Mesenchymal stem cell (in vitro differentiated cells and primary cell): ENCODE measurements at regions not wholly inside any gene's neighbourhood (a gene's known extent, or its start where the extent isn't known, plus 50 kb on each side); places are given as distances from the start of the nearest gene placed in this dataset.
"Not testable (repeated sequence)": the region's sequence is repeated elsewhere in the genome, so short reads cannot be mapped to it uniquely, and the experiment has no call there.

Experiments used
- DNase-seq: peaks from one replicate; pipeline ENCODE4 v3.0.0-alpha.2; 2013
- H2AFZ ChIP-seq: one replicate; pipeline ENCODE4 v1.6.1; 2013; ENCODE audit warnings: low read depth, mild to moderate bottlenecking, control low read depth, inconsistent platforms, low read length, moderate library complexity
- H2AK5ac ChIP-seq: 2 replicates; pipeline ENCODE4 v1.6.1; 2013; ENCODE audit warnings: low read length, moderate library complexity, mild to moderate bottlenecking, inconsistent platforms; ENCODE audit not compliant: severe bottlenecking
- H2BK120ac ChIP-seq: one replicate; pipeline ENCODE4 v1.6.1; 2013; ENCODE audit warnings: low read depth, mild to moderate bottlenecking, inconsistent platforms, low read length, moderate library complexity
- H2BK12ac ChIP-seq, 2 experiments: one replicate each; pipeline ENCODE4 v1.6.1; 2013; ENCODE audit warnings: inconsistent platforms in 2 of 2, low read length in 2 of 2, mild to moderate bottlenecking in 2 of 2, moderate library complexity in 2 of 2, control low read depth in 1 of 2
- H2BK15ac ChIP-seq: one replicate; pipeline ENCODE4 v1.6.1; 2013; ENCODE audit warnings: mild to moderate bottlenecking, low read depth, inconsistent platforms; ENCODE audit not compliant: poor library complexity, severe bottlenecking
- H2BK5ac ChIP-seq: 2 replicates; pipeline ENCODE4 v1.6.1; 2013; ENCODE audit warnings: low read depth, mild to moderate bottlenecking, low read length, control low read depth, inconsistent platforms; ENCODE audit not compliant: poor library complexity, severe bottlenecking
- H3K14ac ChIP-seq, 2 experiments: one replicate each; pipeline ENCODE4 v1.6.1; 2013; ENCODE audit warnings: inconsistent platforms in 2 of 2, low read length in 2 of 2, control low read depth in 1 of 2, mild to moderate bottlenecking in 1 of 2, moderate library complexity in 1 of 2
- H3K18ac ChIP-seq, 2 experiments: one replicate each; pipeline ENCODE4 v1.6.1; 2013; ENCODE audit warnings: inconsistent platforms in 2 of 2, low read length in 2 of 2, control low read depth in 1 of 2, low read depth in 1 of 2, mild to moderate bottlenecking in 1 of 2
- H3K23ac ChIP-seq, 2 experiments: one replicate each; pipeline ENCODE4 v1.6.1; 2013; ENCODE audit warnings: inconsistent platforms in 2 of 2, low read length in 2 of 2, mild to moderate bottlenecking in 2 of 2, moderate library complexity in 2 of 2, control low read depth in 1 of 2
- H3K27ac ChIP-seq: 2 replicates; pipeline ENCODE4 v1.5.1; 2013; ENCODE audit warnings: mild to moderate bottlenecking, moderate library complexity, low read length, control low read depth, inconsistent platforms; ENCODE audit not compliant: poor library complexity, severe bottlenecking
- H3K27me3 ChIP-seq, 2 experiments: 2 replicates each; pipeline versions ENCODE4 v1.6.1 to v1.7.0; 2013; ENCODE audit warnings: low read length in 2 of 2, mild to moderate bottlenecking in 2 of 2, moderate library complexity in 2 of 2, control low read depth in 1 of 2, inconsistent platforms in 1 of 2; ENCODE audit not compliant: control insufficient read depth in 1 of 2, insufficient read depth in 1 of 2
- H3K36me3 ChIP-seq, 2 experiments: 2 replicates each; pipeline versions ENCODE4 v1.6.1 to v1.7.0; 2013; ENCODE audit warnings: low read length in 2 of 2, control low read depth in 1 of 2, inconsistent platforms in 1 of 2, low read depth in 1 of 2, mild to moderate bottlenecking in 1 of 2; ENCODE audit not compliant: insufficient read depth in 2 of 2, control insufficient read depth in 1 of 2
- H3K4ac ChIP-seq, 2 experiments: one replicate each; pipeline ENCODE4 v1.6.1; 2013; ENCODE audit warnings: inconsistent platforms in 2 of 2, low read length in 2 of 2, mild to moderate bottlenecking in 2 of 2, moderate library complexity in 2 of 2, control low read depth in 1 of 2, low read depth in 1 of 2
- H3K4me1 ChIP-seq: 2 replicates; pipeline ENCODE4 v1.6.1; 2013; ENCODE audit warnings: low read depth, low read length, control low read depth; ENCODE audit not compliant: control insufficient read depth, insufficient read depth
- H3K4me2 ChIP-seq: 2 replicates; pipeline ENCODE4 v1.6.1; 2013; ENCODE audit warnings: low read length, mild to moderate bottlenecking, inconsistent platforms; ENCODE audit not compliant: poor library complexity, severe bottlenecking
- H3K4me3 ChIP-seq, 2 experiments: 2 replicates each; pipeline versions ENCODE4 v1.5.1 to v1.7.0; 2013; ENCODE audit warnings: low read length in 2 of 2, mild to moderate bottlenecking in 2 of 2, control low read depth in 1 of 2, low read depth in 1 of 2; ENCODE audit not compliant: insufficient read depth in 1 of 2
- H3K79me1 ChIP-seq: replicated peaks from 2 replicates; pipeline ENCODE4 v1.6.1; 2013; ENCODE audit warnings: mild to moderate bottlenecking, control low read depth, low read length, inconsistent platforms; ENCODE audit not compliant: poor library complexity, severe bottlenecking
- H3K9ac ChIP-seq: 2 replicates; pipeline ENCODE4 v1.7.0; 2013; ENCODE audit warnings: mild to moderate bottlenecking, low read length, moderate library complexity
- H3K9me3 ChIP-seq: 2 replicates; pipeline ENCODE4 v1.7.0; 2013; ENCODE audit warnings: mild to moderate bottlenecking, low read length; ENCODE audit not compliant: control insufficient read depth
- H4K8ac ChIP-seq: one replicate; pipeline ENCODE4 v1.6.1; 2013; ENCODE audit warnings: inconsistent platforms, mild to moderate bottlenecking, low read length, moderate library complexity
- H4K91ac ChIP-seq: one replicate; pipeline ENCODE4 v1.6.1; 2013; ENCODE audit warnings: mild to moderate bottlenecking, low read length, inconsistent platforms
- WGBS: methylation state at CpG from one replicate; pipeline ENCODE4 v1.1.7; 2013; ENCODE audit warnings: mixed read lengths; 5-methylcytosine and 5-hydroxymethylcytosine counted together

GRCh38 chr21:5086416-5086815, 5435.0 kb upstream of the TPTE start:
- H4K91ac ChIP-seq, H2BK12ac ChIP-seq, H2AK5ac ChIP-seq, H3K18ac ChIP-seq, H3K9me3 ChIP-seq, H4K8ac ChIP-seq, H3K4me1 ChIP-seq, H2BK120ac ChIP-seq, H3K9ac ChIP-seq, H3K79me1 ChIP-seq, H3K23ac ChIP-seq, H3K27ac ChIP-seq, DNase-seq, H3K27me3 ChIP-seq, H3K4me2 ChIP-seq, H3K4ac ChIP-seq, H3K4me3 ChIP-seq, H3K14ac ChIP-seq, H2AFZ ChIP-seq, H2BK15ac ChIP-seq, H3K36me3 ChIP-seq, H2BK5ac ChIP-seq: not testable (repeated sequence)
- no CpG with 5 or more reads among the region's 17 CpGs for WGBS

DNA sequence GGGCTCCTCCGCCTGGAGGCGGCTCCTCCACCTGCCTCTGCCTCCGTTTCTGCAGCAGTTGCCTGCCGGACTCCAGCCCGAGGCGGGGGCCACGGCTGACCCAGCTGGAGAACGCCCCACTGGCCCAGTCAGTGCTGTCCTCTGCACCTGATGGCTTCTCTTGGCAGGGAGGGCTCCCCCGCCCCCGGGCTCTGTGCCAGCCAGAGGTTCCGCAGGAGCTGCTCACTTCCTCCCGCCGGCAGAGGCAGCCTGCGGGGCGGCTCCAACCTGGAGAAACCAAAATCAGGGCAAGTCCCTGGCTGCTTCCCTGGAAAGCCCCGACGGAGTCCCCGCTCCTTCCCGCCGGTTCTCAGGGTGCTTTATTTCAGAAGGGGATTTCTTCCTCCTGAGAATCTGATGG, 5432.6 kb upstream of the TPTE start:
- no CpG with 5 or more reads among the region's 20 CpGs for WGBS
- not testable (repeated sequence) for H2BK15ac ChIP-seq, H3K4ac ChIP-seq, H4K8ac ChIP-seq, H2BK5ac ChIP-seq, H3K27me3 ChIP-seq, H3K36me3 ChIP-seq, H3K4me2 ChIP-seq, H3K9me3 ChIP-seq, H2BK12ac ChIP-seq, H4K91ac ChIP-seq, H3K27ac ChIP-seq, H3K9ac ChIP-seq, H2BK120ac ChIP-seq, H3K23ac ChIP-seq, DNase-seq, H3K14ac ChIP-seq, H3K4me1 ChIP-seq, H2AK5ac ChIP-seq, H3K79me1 ChIP-seq, H2AFZ ChIP-seq, H3K18ac ChIP-seq, H3K4me3 ChIP-seq

- DNase-seq, H4K8ac ChIP-seq: not testable (repeated sequence)
- WGBS = no CpG with 5 or more reads among the region's 15 CpGs
Observed at GRCh38 chr21:5089399-5090089, 5431.8 kb upstream of the TPTE start.

DNA sequence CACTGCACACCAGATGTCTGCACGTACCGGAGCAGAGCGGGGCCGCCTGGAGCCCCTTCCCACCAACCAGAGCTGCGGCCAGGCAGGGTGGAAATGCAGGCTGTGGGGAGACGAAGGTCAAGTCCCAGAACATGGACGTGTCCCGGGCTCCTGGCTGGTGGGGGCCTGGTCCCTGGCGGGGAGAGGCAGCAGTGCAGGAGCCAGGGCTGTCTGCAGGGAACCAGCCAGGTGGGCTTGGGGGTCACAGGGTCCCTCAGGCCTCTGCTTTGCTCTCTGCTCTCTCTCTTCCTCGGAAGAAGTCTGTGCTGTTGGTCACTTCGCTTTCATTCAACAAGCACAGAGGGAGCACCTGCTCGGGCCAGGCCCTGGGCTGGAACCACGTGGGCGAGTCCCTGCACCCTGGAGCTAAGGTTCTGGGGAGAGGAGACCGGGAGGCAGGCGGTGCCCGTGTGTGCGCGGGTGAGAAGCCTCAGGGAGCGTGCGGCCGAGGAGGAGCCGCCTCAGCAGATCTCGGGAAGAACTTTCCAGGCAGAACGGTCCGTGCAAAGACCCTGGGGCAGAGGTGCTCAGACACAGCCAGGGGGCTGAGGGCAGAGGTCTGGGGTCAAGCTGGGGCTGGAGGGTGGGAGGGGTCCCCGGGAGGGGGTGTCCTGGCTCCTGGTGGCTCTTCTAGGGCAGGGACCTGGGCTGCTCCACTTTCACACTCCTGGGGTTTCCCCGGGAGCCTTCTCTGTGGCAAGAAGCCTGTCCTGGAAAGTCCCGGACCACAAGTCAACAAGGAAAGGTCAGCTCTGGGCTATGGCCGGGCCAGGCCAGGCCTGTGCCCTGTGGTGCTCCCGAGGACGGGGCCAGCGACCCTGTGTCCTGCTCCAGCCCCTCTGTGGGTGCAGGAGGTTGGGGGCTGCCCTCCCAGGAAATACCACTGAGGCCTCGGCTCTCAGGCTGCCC, 5431.0 kb upstream of the TPTE start:
- not testable (repeated sequence) for H2BK15ac ChIP-seq, H3K36me3 ChIP-seq
- WGBS = 74% methylated on average over 5 of the region's 34 CpGs

More at GRCh38 chr21:5089399-5090089, 5431.8 kb upstream of the TPTE start:
- not testable (repeated sequence) for H2BK15ac ChIP-seq, H2AK5ac ChIP-seq, H3K27ac ChIP-seq, H3K4me1 ChIP-seq, H3K14ac ChIP-seq, H3K4me2 ChIP-seq, H3K9me3 ChIP-seq, H3K36me3 ChIP-seq, H3K79me1 ChIP-seq, H3K9ac ChIP-seq, H4K91ac ChIP-seq, H2BK12ac ChIP-seq, H3K4me3 ChIP-seq, H3K23ac ChIP-seq, H3K27me3 ChIP-seq, H3K18ac ChIP-seq, H2BK5ac ChIP-seq, H2BK120ac ChIP-seq, H2AFZ ChIP-seq, H3K4ac ChIP-seq

More for the DNA sequence above, 5431.0 kb upstream of the TPTE start:
- H3K4me3 ChIP-seq, H2AFZ ChIP-seq, H2BK5ac ChIP-seq, H3K4me2 ChIP-seq, H3K4ac ChIP-seq, H4K91ac ChIP-seq, H3K18ac ChIP-seq, H3K27ac ChIP-seq, DNase-seq, H2BK120ac ChIP-seq, H3K23ac ChIP-seq, H3K79me1 ChIP-seq, H2BK12ac ChIP-seq, H3K9ac ChIP-seq, H3K9me3 ChIP-seq, H2AK5ac ChIP-seq, H4K8ac ChIP-seq, H3K14ac ChIP-seq, H3K4me1 ChIP-seq, H3K27me3 ChIP-seq: not testable (repeated sequence)
